MM.1S (cell line): ENCODE measurements at regions not wholly inside any gene's neighbourhood (a gene's known extent, or its start where the extent isn't known, plus 50 kb on each side); places are given as distances from the start of the nearest gene placed in this dataset.

Source experiments
- DNase-seq: peaks from one replicate; pipeline ENCODE4 v3.0.0-alpha.2; 2015
- H2AFZ ChIP-seq: fragments of 300-600 bp; sonication (generic); 2 replicates; pipeline ENCODE4 v1.6.0; 2016; ENCODE audit warnings: antibody characterized with exemption, low read length
- H3F3A ChIP-seq: fragments of 300-600 bp; sonication (generic); 2 replicates; pipeline ENCODE4 v1.6.1; 2016; ENCODE audit warnings: mild to moderate bottlenecking, antibody characterized with exemption, low read length, moderate library complexity, mixed read lengths; ENCODE audit not compliant: insufficient read depth
- H3K27ac ChIP-seq: fragments of 300-600 bp; sonication (generic); 2 replicates; pipeline ENCODE4 v1.5.1; 2016; ENCODE audit warnings: mild to moderate bottlenecking, low read length
- H3K27me3 ChIP-seq: fragments of 300-600 bp; sonication (generic); replicated peaks from 2 replicates; pipeline ENCODE4 v1.6.0; 2016; ENCODE audit warnings: low read length; ENCODE audit not compliant: insufficient read depth
- H3K36me3 ChIP-seq: fragments of 300-600 bp; sonication (generic); replicated peaks from 2 replicates; pipeline ENCODE4 v1.6.1; 2016; ENCODE audit warnings: mild to moderate bottlenecking, low read length, mixed read lengths; ENCODE audit not compliant: insufficient read depth
- H3K4me1 ChIP-seq: fragments of 300-600 bp; sonication (generic); 2 replicates; pipeline ENCODE4 v1.6.1; 2016; ENCODE audit warnings: low read length, mixed read lengths
- H3K4me2 ChIP-seq: fragments of 300-600 bp; sonication (generic); 2 replicates; pipeline ENCODE4 v1.6.0; 2016; ENCODE audit warnings: low read depth, low read length
- H3K4me3 ChIP-seq: fragments of 300-600 bp; sonication (generic); 2 replicates; pipeline ENCODE4 v1.5.1; 2016; ENCODE audit warnings: low read length, mixed read lengths
- H3K79me2 ChIP-seq: fragments of 300-600 bp; sonication (generic); 2 replicates; pipeline ENCODE4 v1.6.1; 2016; ENCODE audit warnings: mixed run types, low read length, mixed read lengths
- H3K9ac ChIP-seq: fragments of 300-600 bp; sonication (generic); 2 replicates; pipeline ENCODE4 v1.6.1; 2016; ENCODE audit warnings: low read length, mixed read lengths
- H3K9me2 ChIP-seq: fragments of 300-600 bp; sonication (generic); replicated peaks from 2 replicates; pipeline ENCODE4 v1.6.1; 2016; ENCODE audit warnings: mild to moderate bottlenecking, low read length, mixed read lengths; ENCODE audit not compliant: insufficient read depth
- H3K9me3 ChIP-seq: fragments of 300-600 bp; sonication (generic); replicated peaks from 2 replicates; pipeline ENCODE4 v1.6.1; 2016; ENCODE audit warnings: mild to moderate bottlenecking, low read length, mixed read lengths; ENCODE audit not compliant: insufficient read depth
- H4K20me1 ChIP-seq: fragments of 300-600 bp; sonication (generic); 2 replicates; pipeline ENCODE4 v1.6.1; 2016; ENCODE audit warnings: mild to moderate bottlenecking, low read length, moderate library complexity, mixed read lengths; ENCODE audit not compliant: insufficient read depth
- CTCF ChIP-seq: fragments of 300-600 bp; sonication (generic); IDR thresholded peaks from 2 replicates; pipeline ENCODE4 v1.5.1; 2016; ENCODE audit warnings: antibody characterized with exemption, low read length, mixed read lengths
- EZH2 ChIP-seq: fragments of 300-600 bp; sonication (generic); optimal IDR thresholded peaks from 2 replicates; pipeline ENCODE3; 2017; ENCODE audit warnings: low read depth, mild to moderate bottlenecking, antibody characterized with exemption, low read length, mixed read lengths
- EZH2phosphoT487 ChIP-seq: fragments of 300-600 bp; sonication (generic); IDR thresholded peaks from 2 replicates; pipeline ENCODE4 v1.6.1; 2018; ENCODE audit warnings: antibody characterized with exemption, low read length

GRCh38 chr6:99802396-99803031, 191.5 kb downstream of the MCHR2 start:
- H3K9me3 ChIP-seq, result no peaks in the 10 kb centered on the region
- no peak overlapping the region for H2AFZ ChIP-seq

GRCh38 chr6:99808992-99809391, 185.0 kb downstream of the MCHR2 start:
- no peaks in the 10 kb centered on the region for H3K27me3 ChIP-seq
- H3K36me3 ChIP-seq, result no peaks in the 10 kb centered on the region
- no peaks in the 10 kb centered on the region for H3K9me2 ChIP-seq
- no peaks in the 10 kb centered on the region for H3K4me1 ChIP-seq
- no peak overlapping the region for H3K4me3 ChIP-seq
- no peaks in the 10 kb centered on the region for H3F3A ChIP-seq
- no peaks in the 10 kb centered on the region for H3K9me3 ChIP-seq
- H3K79me2 ChIP-seq, result no peaks in the 10 kb centered on the region
- no peak overlapping the region for H3K9ac ChIP-seq
- H3K27ac ChIP-seq, result no peak overlapping the region
- H3K4me2 ChIP-seq, result no peak overlapping the region
- DNase-seq, result no peak
- H2AFZ ChIP-seq, result no peak overlapping the region
- TF ChIP-seq EZH2 (no peak), CTCF (no peak), EZH2phosphoT487 (no peak)
- H4K20me1 ChIP-seq, result no peaks in the 10 kb centered on the region

More at GRCh38 chr6:99802396-99803031, 191.5 kb downstream of the MCHR2 start:
- Histone ChIP-seq H3K79me2 (no peaks in the 10 kb centered on the region), H3K36me3 (no peaks in the 10 kb centered on the region), H3K9me2 (no peaks in the 10 kb centered on the region), H4K20me1 (no peaks in the 10 kb centered on the region), H3K9ac (no peak overlapping the region), H3K27ac (no peak overlapping the region), H3K4me1 (peaks cover 4% of the 10 kb centered on the region), H3K27me3 (no peaks in the 10 kb centered on the region), H3K4me2 (no peak overlapping the region), H3K4me3 (no peak overlapping the region), H3F3A (no peaks in the 10 kb centered on the region)
- DNase-seq, result no peak
- TF ChIP-seq CTCF (no peak), EZH2 (no peak)

GRCh38 chr6:99810295-99810694, 183.7 kb downstream of the MCHR2 start:
- Histone ChIP-seq H3K9me3 (no peaks in the 10 kb centered on the region), H3K9ac (no peak overlapping the region)
- TF ChIP-seq CTCF (no peak), EZH2 (no peak), EZH2phosphoT487 (no peak)

More at GRCh38 chr6:99810295-99810694, 183.7 kb downstream of the MCHR2 start:
- Histone ChIP-seq H3K9me2 (no peaks in the 10 kb centered on the region), H3K27me3 (no peaks in the 10 kb centered on the region), H3K4me2 (no peak overlapping the region), H3K4me1 (no peaks in the 10 kb centered on the region), H3K27ac (no peak overlapping the region), H3K36me3 (no peaks in the 10 kb centered on the region), H3K4me3 (no peak overlapping the region), H3F3A (no peaks in the 10 kb centered on the region), H4K20me1 (no peaks in the 10 kb centered on the region), H2AFZ (no peak overlapping the region), H3K79me2 (no peaks in the 10 kb centered on the region)
- DNase-seq, result no peak
